ENCODE measurements at regions not wholly inside any gene's neighbourhood (a gene's known extent, or its start where the extent isn't known, plus 50 kb on each side); places are given as distances from the start of the nearest gene placed in this dataset.

DNA sequence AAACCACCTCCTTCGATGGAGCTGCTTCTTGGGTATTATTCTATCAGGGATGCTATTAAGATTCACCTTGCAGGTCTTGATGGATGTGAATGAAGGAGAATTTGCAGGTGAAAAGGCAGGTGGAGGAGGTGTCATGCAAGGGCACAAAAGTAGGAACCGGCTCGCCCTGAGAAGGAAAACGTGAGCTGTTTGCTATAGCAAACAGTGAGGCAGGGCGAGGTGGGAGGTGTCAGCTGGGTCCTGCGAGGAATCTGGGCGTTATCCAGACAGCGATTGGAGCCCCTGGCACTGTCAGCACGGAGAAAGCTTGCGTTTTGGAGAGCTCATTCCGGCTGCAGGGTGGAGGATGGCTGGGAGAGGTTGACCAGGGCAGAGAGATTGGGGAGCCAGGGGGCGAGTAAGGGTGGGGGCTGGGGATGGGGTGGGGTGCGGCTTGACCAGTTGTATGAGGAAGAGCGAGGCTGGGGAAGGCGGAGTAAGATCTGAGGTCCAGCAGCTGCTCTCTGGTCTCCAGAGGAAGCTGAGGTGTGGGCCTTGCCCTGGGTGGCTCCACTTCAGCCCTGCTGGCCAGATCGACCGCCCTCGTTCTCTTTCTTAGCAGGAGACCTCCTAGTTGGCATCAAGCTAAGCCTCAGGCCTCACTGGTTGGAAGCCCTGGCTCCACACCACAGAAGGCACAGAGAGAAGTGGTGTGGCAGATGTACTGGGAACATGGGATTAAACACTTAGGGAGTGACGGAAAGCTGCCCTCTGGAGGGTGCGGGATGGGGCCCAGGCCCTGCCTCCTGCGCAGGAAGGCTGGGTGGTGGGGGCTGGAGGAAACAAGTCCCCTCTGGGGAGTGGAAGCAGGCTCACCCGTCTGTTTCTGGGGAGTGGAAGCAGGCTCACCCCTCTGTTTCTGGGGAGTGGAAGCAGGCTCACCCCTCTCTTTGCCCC lies 54.7 kb upstream of the NEURL1B start:
- TF ChIP-seq, protein P1, sequence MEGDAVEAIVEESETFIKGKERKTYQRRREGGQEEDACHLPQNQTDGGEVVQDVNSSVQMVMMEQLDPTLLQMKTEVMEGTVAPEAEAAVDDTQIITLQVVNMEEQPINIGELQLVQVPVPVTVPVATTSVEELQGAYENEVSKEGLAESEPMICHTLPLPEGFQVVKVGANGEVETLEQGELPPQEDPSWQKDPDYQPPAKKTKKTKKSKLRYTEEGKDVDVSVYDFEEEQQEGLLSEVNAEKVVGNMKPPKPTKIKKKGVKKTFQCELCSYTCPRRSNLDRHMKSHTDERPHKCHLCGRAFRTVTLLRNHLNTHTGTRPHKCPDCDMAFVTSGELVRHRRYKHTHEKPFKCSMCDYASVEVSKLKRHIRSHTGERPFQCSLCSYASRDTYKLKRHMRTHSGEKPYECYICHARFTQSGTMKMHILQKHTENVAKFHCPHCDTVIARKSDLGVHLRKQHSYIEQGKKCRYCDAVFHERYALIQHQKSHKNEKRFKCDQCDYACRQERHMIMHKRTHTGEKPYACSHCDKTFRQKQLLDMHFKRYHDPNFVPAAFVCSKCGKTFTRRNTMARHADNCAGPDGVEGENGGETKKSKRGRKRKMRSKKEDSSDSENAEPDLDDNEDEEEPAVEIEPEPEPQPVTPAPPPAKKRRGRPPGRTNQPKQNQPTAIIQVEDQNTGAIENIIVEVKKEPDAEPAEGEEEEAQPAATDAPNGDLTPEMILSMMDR (IDR thresholded peaks at IDR 0.05): no peak
- TF ChIP-seq POLR2AphosphoS5 (IDR thresholded peaks at IDR 0.05): no peak
- TF ChIP-seq EP300 (IDR thresholded peaks at IDR 0.05): no peak
